ENCODE measurements at regions not wholly inside any gene's neighbourhood (a gene's known extent, or its start where the extent isn't known, plus 50 kb on each side); places are given as distances from the start of the nearest gene placed in this dataset.

GRCh38 chr21:19507682-19508260 lies 1104.2 kb upstream of the TMPRSS15 start:
- TF ChIP-seq CTCF (IDR thresholded peaks at IDR 0.05 in 4 of 5, conservative IDR thresholded peaks at IDR 0.05 in 1 of 5) (no peak), POLR2A (IDR thresholded peaks at IDR 0.05) (no peak)

Data from gastrocnemius medialis (tissue), 4 donors.